Right atrium auricular region (tissue), 2 donors: ENCODE measurements at regions not wholly inside any gene's neighbourhood (a gene's known extent, or its start where the extent isn't known, plus 50 kb on each side); places are given as distances from the start of the nearest gene placed in this dataset.
"Not testable (repeated sequence)": the region's sequence is repeated elsewhere in the genome, so short reads cannot be mapped to it uniquely, and the experiment has no call there.

ENCODE experiments used
- DNase-seq: peaks from one replicate; pipeline ENCODE4 v3.0.0-alpha.2; 2019; ENCODE audit warnings: low spot score
- H3K27ac ChIP-seq, 2 donors: fragments of 200-600 bp; sonication (generic); 1 replicate in 1 of 2; 2 replicates in 1 of 2; pipeline ENCODE4 v1.5.1; 2016 to 2019
- H3K27me3 ChIP-seq, 2 donors: fragments of 200-600 bp; sonication (generic); one replicate each; pipeline versions ENCODE4 v1.5.1 to v1.6.0; 2017 to 2019
- H3K36me3 ChIP-seq: fragments of 200-600 bp; sonication (generic); one replicate; pipeline ENCODE4 v1.5.1; 2016
- H3K4me1 ChIP-seq, 2 donors: fragments of 200-600 bp; sonication (generic); one replicate each; pipeline versions ENCODE4 v1.5.1 to v1.6.0; 2017 to 2019
- H3K4me3 ChIP-seq, 2 donors: fragments of 200-600 bp; sonication (generic); 1 replicate in 1 of 2; 2 replicates in 1 of 2; pipeline ENCODE4 v1.5.1; 2017 to 2019; ENCODE audit warnings: mild to moderate bottlenecking in 1 of 2, moderate library complexity in 1 of 2
- H3K9me3 ChIP-seq, 2 donors: fragments of 200-600 bp; sonication (generic); one replicate each; pipeline ENCODE4 v1.5.1; 2019
- CTCF ChIP-seq, 2 donors: fragments of 200-600 bp; sonication (generic); IDR thresholded peaks; one replicate each; pipeline ENCODE4 v1.5.1; 2019; ENCODE audit warnings: antibody characterized with exemption in 2 of 2

- no peak overlapping the region for H3K4me3 ChIP-seq
- no peak for DNase-seq
- H3K9me3 ChIP-seq: no peaks in the 10 kb centered on the region
- H3K27ac ChIP-seq: no peak overlapping the region
- no peaks in the 10 kb centered on the region for H3K36me3 ChIP-seq
- no peak for TF ChIP-seq CTCF (IDR thresholded peaks at IDR 0.05)
- H3K4me1 ChIP-seq: no peaks in the 10 kb centered on the region
- H3K27me3 ChIP-seq: no peaks in the 10 kb centered on the region
Observed at GRCh38 chrX:138240266-138240665, 471.3 kb downstream of the FGF13 start.

GRCh38 chrX:138254001-138254400 is 457.5 kb downstream of the FGF13 start:
- Histone ChIP-seq H3K4me3 (no peak overlapping the region), H3K36me3 (no peaks in the 10 kb centered on the region), H3K9me3 (no peaks in the 10 kb centered on the region), H3K4me1 (no peaks in the 10 kb centered on the region), H3K27ac (no peak overlapping the region), H3K27me3 (no peaks in the 10 kb centered on the region)
- no peak for DNase-seq
- no peak for TF ChIP-seq CTCF (IDR thresholded peaks at IDR 0.05)

GRCh38 chrX:138255373-138255772 is 456.1 kb downstream of the FGF13 start:
- no peaks in the 10 kb centered on the region for H3K27me3 ChIP-seq
- no peaks in the 10 kb centered on the region for H3K4me1 ChIP-seq
- no peak for DNase-seq
- no peaks in the 10 kb centered on the region for H3K9me3 ChIP-seq
- H3K4me3 ChIP-seq: no peak overlapping the region
- no peak for TF ChIP-seq CTCF (IDR thresholded peaks at IDR 0.05)
- H3K27ac ChIP-seq: no peak overlapping the region
- H3K36me3 ChIP-seq: no peaks in the 10 kb centered on the region

- H3K4me3 ChIP-seq, H3K27ac ChIP-seq, H3K4me1 ChIP-seq, H3K27me3 ChIP-seq, H3K36me3 ChIP-seq, H3K9me3 ChIP-seq, DNase-seq: not testable (repeated sequence)
Observed at GRCh38 chrX:138264095-138264494, 447.4 kb downstream of the FGF13 start.

- Histone ChIP-seq H3K27ac (no peak overlapping the region), H3K4me3 (no peak overlapping the region), H3K36me3 (no peaks in the 10 kb centered on the region), H3K27me3 (no peaks in the 10 kb centered on the region), H3K9me3 (no peaks in the 10 kb centered on the region), H3K4me1 (no peaks in the 10 kb centered on the region)
- no peak for DNase-seq
- TF ChIP-seq CTCF (IDR thresholded peaks at IDR 0.05): no peak
Observed at GRCh38 chrX:138270931-138271330, 440.6 kb downstream of the FGF13 start.

- not testable (repeated sequence) for DNase-seq, H3K4me3 ChIP-seq, H3K4me1 ChIP-seq, H3K27ac ChIP-seq, H3K9me3 ChIP-seq, H3K27me3 ChIP-seq, H3K36me3 ChIP-seq
Observed at GRCh38 chrX:138282598-138283150, 428.8 kb downstream of the FGF13 start.

GRCh38 chrX:138287205-138287877 is 424.2 kb downstream of the FGF13 start:
- H3K4me3 ChIP-seq: no peak overlapping the region
- no peaks in the 10 kb centered on the region for H3K4me1 ChIP-seq
- no peak overlapping the region for H3K27ac ChIP-seq
- H3K36me3 ChIP-seq: no peaks in the 10 kb centered on the region
- no peaks in the 10 kb centered on the region for H3K9me3 ChIP-seq
- TF ChIP-seq CTCF (IDR thresholded peaks at IDR 0.05): no peak
- DNase-seq: no peak
- H3K27me3 ChIP-seq: no peaks in the 10 kb centered on the region
